ENCODE measurements at regions not wholly inside any gene's neighbourhood (a gene's known extent, or its start where the extent isn't known, plus 50 kb on each side); places are given as distances from the start of the nearest gene placed in this dataset.

- DNase-seq: no peak
Measured at GRCh38 chr10:14468023-14468441, 137.3 kb upstream of the FRMD4A start.

GRCh38 chr10:14466257-14466656 is 135.5 kb upstream of the FRMD4A start:
- DNase-seq: no peak

GRCh38 chr10:14460447-14460846 is 129.7 kb upstream of the FRMD4A start:
- DNase-seq: no peak

- no peak for DNase-seq
Measured at GRCh38 chr10:14459665-14460064, 128.9 kb upstream of the FRMD4A start.

- no peak for DNase-seq
Measured at GRCh38 chr10:14456870-14457266, 126.1 kb upstream of the FRMD4A start.

GRCh38 chr10:14456218-14456869 is 125.6 kb upstream of the FRMD4A start:
- DNase-seq: no peak

- no peak for DNase-seq
Measured at GRCh38 chr10:14454629-14455028, 123.9 kb upstream of the FRMD4A start.

- no peak for DNase-seq
Measured at GRCh38 chr10:14454206-14454605, 123.5 kb upstream of the FRMD4A start.

GRCh38 chr10:14453593-14453992 is 122.9 kb upstream of the FRMD4A start:
- no peak for DNase-seq

GRCh38 chr10:14451341-14451740 is 120.6 kb upstream of the FRMD4A start:
- no peak for DNase-seq

- DNase-seq: no peak
Measured at GRCh38 chr10:14450041-14450491, 119.3 kb upstream of the FRMD4A start.

GRCh38 chr10:14449293-14449815 is 118.6 kb upstream of the FRMD4A start:
- no peak for DNase-seq

- no peak for DNase-seq
Measured at GRCh38 chr10:14448197-14448990, 117.7 kb upstream of the FRMD4A start.

- no peak for DNase-seq
Measured at GRCh38 chr10:14447094-14447839, 116.5 kb upstream of the FRMD4A start.

GRCh38 chr10:14439451-14440259 is 108.9 kb upstream of the FRMD4A start:
- DNase-seq: no peak

- no peak for DNase-seq
Measured at GRCh38 chr10:14438576-14438975, 107.9 kb upstream of the FRMD4A start.

- no peak for DNase-seq
Measured at GRCh38 chr10:14438057-14438456, 107.3 kb upstream of the FRMD4A start.

GRCh38 chr10:14435976-14436632 is 105.4 kb upstream of the FRMD4A start:
- DNase-seq: no peak

- DNase-seq: no peak
Measured at GRCh38 chr10:14433147-14433546, 102.4 kb upstream of the FRMD4A start.

GRCh38 chr10:14431868-14432267 is 101.1 kb upstream of the FRMD4A start:
- DNase-seq: no peak

GRCh38 chr10:14429043-14429700 is 98.4 kb upstream of the FRMD4A start:
- no peak for DNase-seq
